ENCODE measurements at regions not wholly inside any gene's neighbourhood (a gene's known extent, or its start where the extent isn't known, plus 50 kb on each side); places are given as distances from the start of the nearest gene placed in this dataset.

- TF ChIP-seq, protein P1, sequence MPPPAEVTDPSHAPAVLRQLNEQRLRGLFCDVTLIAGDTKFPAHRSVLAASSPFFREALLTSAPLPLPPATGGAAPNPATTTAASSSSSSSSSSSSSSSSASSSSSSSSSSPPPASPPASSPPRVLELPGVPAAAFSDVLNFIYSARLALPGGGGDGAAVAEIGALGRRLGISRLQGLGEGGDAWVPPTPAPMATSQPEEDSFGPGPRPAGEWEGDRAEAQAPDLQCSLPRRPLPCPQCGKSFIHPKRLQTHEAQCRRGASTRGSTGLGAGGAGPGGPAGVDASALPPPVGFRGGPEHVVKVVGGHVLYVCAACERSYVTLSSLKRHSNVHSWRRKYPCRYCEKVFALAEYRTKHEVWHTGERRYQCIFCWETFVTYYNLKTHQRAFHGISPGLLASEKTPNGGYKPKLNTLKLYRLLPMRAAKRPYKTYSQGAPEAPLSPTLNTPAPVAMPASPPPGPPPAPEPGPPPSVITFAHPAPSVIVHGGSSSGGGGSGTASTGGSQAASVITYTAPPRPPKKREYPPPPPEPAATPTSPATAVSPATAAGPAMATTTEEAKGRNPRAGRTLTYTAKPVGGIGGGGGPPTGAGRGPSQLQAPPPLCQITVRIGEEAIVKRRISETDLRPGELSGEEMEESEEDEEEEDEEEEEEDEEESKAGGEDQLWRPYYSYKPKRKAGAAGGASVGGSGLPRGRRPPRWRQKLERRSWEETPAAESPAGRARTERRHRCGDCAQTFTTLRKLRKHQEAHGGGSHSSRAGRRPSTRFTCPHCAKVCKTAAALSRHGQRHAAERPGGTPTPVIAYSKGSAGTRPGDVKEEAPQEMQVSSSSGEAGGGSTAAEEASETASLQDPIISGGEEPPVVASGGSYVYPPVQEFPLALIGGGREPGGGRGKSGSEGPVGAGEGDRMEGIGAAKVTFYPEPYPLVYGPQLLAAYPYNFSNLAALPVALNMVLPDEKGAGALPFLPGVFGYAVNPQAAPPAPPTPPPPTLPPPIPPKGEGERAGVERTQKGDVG (CRISPR knock-in tag; IDR thresholded peaks at IDR 0.05), result no peak
These were observed 2180.2 kb upstream of the PCDH20 start (continued) for GRCh38 chr13:63595811-63596210.

DNA sequence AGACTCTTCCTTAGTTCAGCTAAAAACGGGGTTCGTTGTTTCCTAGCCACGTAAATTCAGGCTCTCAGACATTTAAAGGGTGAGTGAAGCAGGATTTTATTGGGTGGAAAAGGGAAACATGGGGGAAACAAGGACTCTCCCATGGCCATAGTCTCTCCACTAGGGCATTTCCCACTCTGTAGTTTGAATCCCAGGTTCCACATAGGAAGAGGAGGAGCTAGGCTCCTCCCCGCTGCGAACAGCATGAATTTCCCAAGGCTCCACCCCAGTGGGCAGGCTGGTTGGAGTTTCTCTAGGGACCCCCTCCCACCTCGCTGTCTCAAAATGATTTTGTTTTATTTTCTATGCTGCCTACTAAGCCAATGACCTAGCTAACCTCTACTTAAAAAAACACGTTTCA is 2170.8 kb upstream of the PCDH20 start:
- no peak overlapping the region for H3K4me3 ChIP-seq
- DNase-seq (ENCODE audit: low read depth, low spot score) (no peak), FAIRE-seq (no peak), ATAC-seq (no peak)
- SMC1A ChIA-PET (ENCODE audit: uncharacterized antibody, unreplicated experiment), result no interaction called here
- intact Hi-C loops (cut with micrococcal nuclease; ENCODE audit: unreplicated experiment) (no loop called here), in situ Hi-C loops (cut with MboI) (no loop called here)
- CTCF ChIA-PET, result no interaction called here
- no peaks in the 10 kb centered on the region for H4K20me1 ChIP-seq (ENCODE audit: control insufficient read depth, insufficient read depth)
- H3K79me2 ChIP-seq (ENCODE audit: control insufficient read depth, insufficient read depth, low read length), result no peaks in the 10 kb centered on the region
- POLR2A ChIA-PET, result no interaction called here
- H3K4me2 ChIP-seq (ENCODE audit: control insufficient read depth, insufficient read depth), result no peak overlapping the region
- RAD21 ChIA-PET (ENCODE audit: unreplicated experiment), result no interaction called here
- H3K27me3 ChIP-seq (replicated peaks in 1 of 2; ENCODE audit: control insufficient read depth in 2 of 2, insufficient read depth in 2 of 2, low read length in 1 of 2), result no peaks in the 10 kb centered on the region
- no peak overlapping the region for H3K27ac ChIP-seq (ENCODE audit: control insufficient read depth, insufficient read depth)
- no peaks in the 10 kb centered on the region for H3K36me3 ChIP-seq (ENCODE audit: control insufficient read depth in 2 of 2, insufficient read depth in 2 of 2, low read length in 1 of 2)
- H3K9me3 ChIP-seq (replicated peaks; ENCODE audit: control insufficient read depth, insufficient read depth, low read length), result no peaks in the 10 kb centered on the region
- BruUV-seq (replicated peaks), result no TSS peak
- H3K9ac ChIP-seq (ENCODE audit: control insufficient read depth, insufficient read depth, low read length), result no peak overlapping the region
- no peaks in the 10 kb centered on the region for H3K4me1 ChIP-seq (ENCODE audit: control insufficient read depth, insufficient read depth, low read length)
- no peak for TF ChIP-seq EP300 (IDR thresholded peaks at IDR 0.05; ENCODE audit: borderline replicate concordance in 1 of 2, control insufficient read depth in 1 of 2, low read depth in 2 of 2, low read length in 2 of 2)
- TF ChIP-seq MYC (IDR thresholded peaks at IDR 0.05; ENCODE audit: insufficient read depth, insufficient read length, insufficient replicate concordance, low read length, severe bottlenecking), result no peak
- TF ChIP-seq KAT2A (conservative IDR thresholded peaks at IDR 0.05; ENCODE audit: control insufficient read depth, low read depth, low read length), result no peak
- TF ChIP-seq, protein P2, sequence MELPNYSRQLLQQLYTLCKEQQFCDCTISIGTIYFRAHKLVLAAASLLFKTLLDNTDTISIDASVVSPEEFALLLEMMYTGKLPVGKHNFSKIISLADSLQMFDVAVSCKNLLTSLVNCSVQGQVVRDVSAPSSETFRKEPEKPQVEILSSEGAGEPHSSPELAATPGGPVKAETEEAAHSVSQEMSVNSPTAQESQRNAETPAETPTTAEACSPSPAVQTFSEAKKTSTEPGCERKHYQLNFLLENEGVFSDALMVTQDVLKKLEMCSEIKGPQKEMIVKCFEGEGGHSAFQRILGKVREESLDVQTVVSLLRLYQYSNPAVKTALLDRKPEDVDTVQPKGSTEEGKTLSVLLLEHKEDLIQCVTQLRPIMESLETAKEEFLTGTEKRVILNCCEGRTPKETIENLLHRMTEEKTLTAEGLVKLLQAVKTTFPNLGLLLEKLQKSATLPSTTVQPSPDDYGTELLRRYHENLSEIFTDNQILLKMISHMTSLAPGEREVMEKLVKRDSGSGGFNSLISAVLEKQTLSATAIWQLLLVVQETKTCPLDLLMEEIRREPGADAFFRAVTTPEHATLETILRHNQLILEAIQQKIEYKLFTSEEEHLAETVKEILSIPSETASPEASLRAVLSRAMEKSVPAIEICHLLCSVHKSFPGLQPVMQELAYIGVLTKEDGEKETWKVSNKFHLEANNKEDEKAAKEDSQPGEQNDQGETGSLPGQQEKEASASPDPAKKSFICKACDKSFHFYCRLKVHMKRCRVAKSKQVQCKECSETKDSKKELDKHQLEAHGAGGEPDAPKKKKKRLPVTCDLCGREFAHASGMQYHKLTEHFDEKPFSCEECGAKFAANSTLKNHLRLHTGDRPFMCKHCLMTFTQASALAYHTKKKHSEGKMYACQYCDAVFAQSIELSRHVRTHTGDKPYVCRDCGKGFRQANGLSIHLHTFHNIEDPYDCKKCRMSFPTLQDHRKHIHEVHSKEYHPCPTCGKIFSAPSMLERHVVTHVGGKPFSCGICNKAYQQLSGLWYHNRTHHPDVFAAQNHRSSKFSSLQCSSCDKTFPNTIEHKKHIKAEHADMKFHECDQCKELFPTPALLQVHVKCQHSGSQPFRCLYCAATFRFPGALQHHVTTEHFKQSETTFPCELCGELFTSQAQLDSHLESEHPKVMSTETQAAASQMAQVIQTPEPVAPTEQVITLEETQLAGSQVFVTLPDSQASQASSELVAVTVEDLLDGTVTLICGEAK (IDR thresholded peaks at IDR 0.05; ENCODE audit: borderline replicate concordance), result no peak
- no peak for TF ChIP-seq HCFC1 (IDR thresholded peaks at IDR 0.05; ENCODE audit: low read length)
- 30% methylated on average over 7 of the region's 7 CpGs for WGBS (ENCODE audit: insufficient coverage, insufficient replicate concordance, low lambda C conversion rate, missing lambda C conversion rate)
- no peak overlapping the region for H2AFZ ChIP-seq (ENCODE audit: control insufficient read depth, low read depth, low read length)
